OCI-LY7 (cell line): ENCODE measurements at regions not wholly inside any gene's neighbourhood (a gene's known extent, or its start where the extent isn't known, plus 50 kb on each side); places are given as distances from the start of the nearest gene placed in this dataset.

ENCODE experiments used
- BruUV-seq: library from RNA; stranded (reverse); fragments of 400-500 nt; replicated peaks from 2 replicates; lab custom pipeline; 2021; lab: Mats Ljungman, UMichigan
- CTCF ChIA-PET: fragments of 300-600 bp; sonication (Branson Sonifier 250); formaldehyde crosslinking; loops from one replicate; lab custom pipeline; 2022; ENCODE audit warnings: antibody characterized with exemption; ENCODE audit not compliant: unreplicated experiment; lab: Charles Lee
- POLR2A ChIA-PET: fragments of 300-600 bp; sonication (Branson Sonifier 250); formaldehyde crosslinking; loops from one replicate; lab custom pipeline; 2022; ENCODE audit warnings: antibody characterized with exemption; lab: Charles Lee
- DNase-seq: peaks from one replicate; pipeline ENCODE4 v3.0.0-alpha.2; 2015; ENCODE audit warnings: low spot score
- H2AFZ ChIP-seq: fragments of 200-600 bp; sonication (generic), shearing (Covaris generic); 2 replicates; pipeline ENCODE4 v1.6.1; 2014; ENCODE audit warnings: mild to moderate bottlenecking, antibody characterized with exemption, low read length, moderate library complexity
- H3K27ac ChIP-seq: fragments of 200-600 bp; sonication (generic); 2 replicates; pipeline ENCODE4 v1.5.1; 2014; ENCODE audit warnings: mixed run types, low read depth, mild to moderate bottlenecking, moderate library complexity, low read length, inconsistent platforms; ENCODE audit not compliant: poor library complexity, severe bottlenecking
- H3K36me3 ChIP-seq: fragments of 200-600 bp; sonication (generic); 2 replicates; pipeline ENCODE4 v1.6.1; 2014; ENCODE audit warnings: mild to moderate bottlenecking, antibody characterized with exemption, low read length, moderate library complexity, mixed read lengths; ENCODE audit not compliant: insufficient read depth
- H3K4me1 ChIP-seq: fragments of 200-600 bp; sonication (generic); 2 replicates; pipeline ENCODE4 v1.5.1; 2014; ENCODE audit warnings: mild to moderate bottlenecking, low read length; ENCODE audit not compliant: insufficient read depth, poor library complexity, severe bottlenecking
- H3K4me2 ChIP-seq: fragments of 200-600 bp; sonication (generic); 2 replicates; pipeline ENCODE4 v1.6.1; 2014; ENCODE audit warnings: mild to moderate bottlenecking, low read length
- H3K4me3 ChIP-seq: fragments of 200-600 bp; sonication (generic); 2 replicates; pipeline ENCODE4 v1.5.1; 2014; ENCODE audit warnings: mild to moderate bottlenecking, low read depth, low read length; ENCODE audit not compliant: poor library complexity, severe bottlenecking
- H3K79me2 ChIP-seq: fragments of 200-600 bp; sonication (generic); 2 replicates; pipeline ENCODE4 v1.6.1; 2016; ENCODE audit warnings: low read depth, mild to moderate bottlenecking, low read length, moderate library complexity, mixed read lengths; ENCODE audit not compliant: insufficient read depth
- H3K9me2 ChIP-seq: fragments of 200-600 bp; sonication (generic); 2 replicates; pipeline ENCODE4 v1.6.1; 2016; ENCODE audit warnings: mild to moderate bottlenecking, low read length, mixed read lengths; ENCODE audit not compliant: insufficient read depth
- H3K9me3 ChIP-seq: fragments of 200-600 bp; sonication (generic); 2 replicates; pipeline ENCODE4 v1.6.1; 2014; ENCODE audit warnings: mild to moderate bottlenecking, mixed run types, low read length, mixed read lengths
- H4K20me1 ChIP-seq: fragments of 200-600 bp; sonication (generic); 2 replicates; pipeline ENCODE4 v1.6.1; 2014; ENCODE audit warnings: mild to moderate bottlenecking, antibody characterized with exemption, low read length, moderate library complexity, mixed read lengths; ENCODE audit not compliant: insufficient read depth
- CTCF ChIP-seq: fragments of 200-600 bp; sonication (generic); conservative IDR thresholded peaks from 2 replicates; pipeline ENCODE4 v1.5.1; 2014; ENCODE audit warnings: mild to moderate bottlenecking, antibody characterized with exemption, low read length, moderate library complexity, mixed read lengths
- EZH2phosphoT487 ChIP-seq: fragments of 200-600 bp; sonication (generic); IDR thresholded peaks from 2 replicates; pipeline ENCODE4 v1.6.1; 2018; ENCODE audit warnings: low read depth, borderline replicate concordance, mild to moderate bottlenecking, mixed run types, antibody characterized with exemption, low read length, moderate library complexity, mixed read lengths
- intact Hi-C: fragments of 100-400 bp; cut with micrococcal nuclease; formaldehyde crosslinking; loops from one replicate; pipeline ENCODE4 v1.10.0; 2022; ENCODE audit not compliant: unreplicated experiment

- intact Hi-C loops: no loop called here
- no peaks in the 10 kb centered on the region for H4K20me1 ChIP-seq
Measured at GRCh38 chr3:55197021-55197420, 269.2 kb upstream of the LRTM1 start.

GRCh38 chr3:55196495-55196894 lies 268.6 kb upstream of the LRTM1 start:
- ChIA-PET CTCF (no interaction called here), POLR2A (no interaction called here)
- BruUV-seq: no TSS peak
- Histone ChIP-seq H3K79me2 (no peaks in the 10 kb centered on the region), H4K20me1 (no peaks in the 10 kb centered on the region), H3K4me3 (no peak overlapping the region), H3K9me2 (no peaks in the 10 kb centered on the region), H2AFZ (no peak overlapping the region), H3K4me1 (peaks cover 7% of the 10 kb centered on the region), H3K36me3 (no peaks in the 10 kb centered on the region), H3K9me3 (no peaks in the 10 kb centered on the region), H3K4me2 (no peak overlapping the region), H3K27ac (no peak overlapping the region)
- TF ChIP-seq CTCF (no peak), EZH2phosphoT487 (no peak)
- no peak for DNase-seq
- intact Hi-C loops: no loop called here

More at GRCh38 chr3:55197021-55197420, 269.2 kb upstream of the LRTM1 start:
- ChIA-PET CTCF (no interaction called here), POLR2A (no interaction called here)
- TF ChIP-seq EZH2phosphoT487 (no peak), CTCF (no peak)
- no peaks in the 10 kb centered on the region for H3K79me2 ChIP-seq
- no peak overlapping the region for H3K4me3 ChIP-seq
- no peak overlapping the region for H3K4me2 ChIP-seq
- H2AFZ ChIP-seq: no peak overlapping the region
- no peaks in the 10 kb centered on the region for H3K36me3 ChIP-seq
- DNase-seq: no peak
- no peak overlapping the region for H3K27ac ChIP-seq
- H3K4me1 ChIP-seq: peaks cover 7% of the 10 kb centered on the region
- BruUV-seq: no TSS peak
- H3K9me2 ChIP-seq: no peaks in the 10 kb centered on the region
- no peaks in the 10 kb centered on the region for H3K9me3 ChIP-seq

GRCh38 chr3:55194376-55194775 lies 266.5 kb upstream of the LRTM1 start:
- no peaks in the 10 kb centered on the region for H4K20me1 ChIP-seq
- no peaks in the 10 kb centered on the region for H3K9me3 ChIP-seq
- H2AFZ ChIP-seq: no peak overlapping the region
- H3K4me1 ChIP-seq: no peaks in the 10 kb centered on the region
- POLR2A ChIA-PET: interaction anchor here (1.3 kb wide), 1 partner anchor 19 kb away, joined by 5 read pairs; no protein-coding TSS in a partner anchor
- intact Hi-C loops: no loop called here
- no peak overlapping the region for H3K4me2 ChIP-seq
- H3K9me2 ChIP-seq: no peaks in the 10 kb centered on the region
- CTCF ChIA-PET: no interaction called here
- H3K4me3 ChIP-seq: no peak overlapping the region
- no peaks in the 10 kb centered on the region for H3K79me2 ChIP-seq
- no peak for DNase-seq
- no TSS peak for BruUV-seq
- TF ChIP-seq EZH2phosphoT487: no peak
- TF ChIP-seq CTCF: no peak
- H3K27ac ChIP-seq: no peak overlapping the region
- no peaks in the 10 kb centered on the region for H3K36me3 ChIP-seq
